ENCODE measurements at regions not wholly inside any gene's neighbourhood (a gene's known extent, or its start where the extent isn't known, plus 50 kb on each side); places are given as distances from the start of the nearest gene placed in this dataset.
A peak's percentile ranks its signal among the peaks of the same experiment; 100 is the strongest.
"Not testable (repeated sequence)": the region's sequence is repeated elsewhere in the genome, so short reads cannot be mapped to it uniquely, and the experiment has no call there.

- H3K27ac ChIP-seq, result no peak overlapping the region
- DNase-seq (ENCODE audit: low read depth, low spot score), result no peak
Observed at GRCh38 chr6:105862936-105863607, 223.1 kb upstream of the PRDM1 start.

GRCh38 chr6:105860927-105861326 lies 225.2 kb upstream of the PRDM1 start:
- not testable (repeated sequence) for H3K27ac ChIP-seq; DNase-seq (ENCODE audit: low read depth, low spot score)

GRCh38 chr6:105859457-105859856 lies 226.7 kb upstream of the PRDM1 start:
- H3K27ac ChIP-seq, result no peak overlapping the region
- DNase-seq (ENCODE audit: low read depth, low spot score), result no peak

- DNase-seq (ENCODE audit: low read depth, low spot score); H3K27ac ChIP-seq: not testable (repeated sequence)
Observed at GRCh38 chr6:105858639-105859038, 227.5 kb upstream of the PRDM1 start.

- no peak for DNase-seq (ENCODE audit: low read depth, low spot score)
- H3K27ac ChIP-seq, result no peak overlapping the region
Observed at GRCh38 chr6:105855433-105855832, 230.7 kb upstream of the PRDM1 start.

- not testable (repeated sequence) for H3K27ac ChIP-seq; DNase-seq (ENCODE audit: low read depth, low spot score)
Observed at GRCh38 chr6:105853979-105854378, 232.2 kb upstream of the PRDM1 start.

GRCh38 chr6:105851606-105852005 lies 234.5 kb upstream of the PRDM1 start:
- no peak overlapping the region for H3K27ac ChIP-seq
- no peak for DNase-seq (ENCODE audit: low read depth, low spot score)

GRCh38 chr6:105851113-105851580 lies 235.0 kb upstream of the PRDM1 start:
- DNase-seq (ENCODE audit: low read depth, low spot score), result no peak
- H3K27ac ChIP-seq, result no peak overlapping the region

- H3K27ac ChIP-seq, result no peak overlapping the region
- DNase-seq (ENCODE audit: low read depth, low spot score), result no peak
Observed at GRCh38 chr6:105850261-105851112, 235.6 kb upstream of the PRDM1 start.

GRCh38 chr6:105849746-105850145 lies 236.4 kb upstream of the PRDM1 start:
- DNase-seq (ENCODE audit: low read depth, low spot score), result no peak

GRCh38 chr6:105847433-105847832 lies 238.7 kb upstream of the PRDM1 start:
- no peak for DNase-seq (ENCODE audit: low read depth, low spot score)
- H3K27ac ChIP-seq, result no peak overlapping the region

More at GRCh38 chr6:105849746-105850145, 236.4 kb upstream of the PRDM1 start:
- no peak overlapping the region for H3K27ac ChIP-seq

- H3K27ac ChIP-seq, result no peak overlapping the region
- DNase-seq (ENCODE audit: low read depth, low spot score), result no peak
Observed at GRCh38 chr6:105844275-105844883, 241.8 kb upstream of the PRDM1 start.

- no peak for DNase-seq (ENCODE audit: low read depth, low spot score)
- H3K27ac ChIP-seq, result no peak overlapping the region
Observed at GRCh38 chr6:105839266-105839665, 246.9 kb upstream of the PRDM1 start.

- no peak overlapping the region for H3K27ac ChIP-seq
Observed at GRCh38 chr6:105838171-105838570, 248.0 kb upstream of the PRDM1 start.

GRCh38 chr6:105836889-105837288 lies 249.2 kb upstream of the PRDM1 start:
- no peak for DNase-seq (ENCODE audit: low read depth, low spot score)

More at GRCh38 chr6:105838171-105838570, 248.0 kb upstream of the PRDM1 start:
- DNase-seq (ENCODE audit: low read depth, low spot score), result no peak

GRCh38 chr6:105836379-105836778 lies 249.8 kb upstream of the PRDM1 start:
- no peak for DNase-seq (ENCODE audit: low read depth, low spot score)
- H3K27ac ChIP-seq, result no peak overlapping the region

More at GRCh38 chr6:105836889-105837288, 249.2 kb upstream of the PRDM1 start:
- no peak overlapping the region for H3K27ac ChIP-seq

- DNase-seq (ENCODE audit: low read depth, low spot score), result peak; percentile 12
- no peak overlapping the region for H3K27ac ChIP-seq
Observed at GRCh38 chr6:105835373-105835772, 250.8 kb upstream of the PRDM1 start.

- no peak for DNase-seq (ENCODE audit: low read depth, low spot score)
- H3K27ac ChIP-seq, result no peak overlapping the region
Observed at GRCh38 chr6:105833959-105834947, 251.9 kb upstream of the PRDM1 start.

GRCh38 chr6:105832313-105832761 lies 253.8 kb upstream of the PRDM1 start:
- no peak for DNase-seq (ENCODE audit: low read depth, low spot score)
- H3K27ac ChIP-seq, result no peak overlapping the region

All from epithelial cell of prostate (primary cell).